DND-41 (cell line): ENCODE measurements at regions not wholly inside any gene's neighbourhood (a gene's known extent, or its start where the extent isn't known, plus 50 kb on each side); places are given as distances from the start of the nearest gene placed in this dataset.
A peak's percentile ranks its signal among the peaks of the same experiment; 100 is the strongest.

Experiments used
- ATAC-seq: fragments of 200-7000 bp; cut with Tn5 transposase; 3 replicates; pipeline ENCODE4 v1.9.1; 2021; ENCODE audit warnings: low read depth; ENCODE audit not compliant: insufficient read depth
- DNase-seq: peaks from one replicate; pipeline ENCODE4 v3.0.0-alpha.2; 2020
- H2AFZ ChIP-seq: 2 replicates; pipeline ENCODE4 v1.6.0; 2012; ENCODE audit warnings: low read depth, low read length
- H3K27ac ChIP-seq: 2 replicates; pipeline ENCODE4 v1.5.1; 2012; ENCODE audit warnings: low read length, inconsistent platforms
- H3K27me3 ChIP-seq: fragments of 200-600 bp; sonication (generic); 2 replicates; pipeline ENCODE4 v1.6.0; 2012; ENCODE audit warnings: low read length, mild to moderate bottlenecking, inconsistent platforms; ENCODE audit not compliant: insufficient read depth, poor library complexity
- H3K36me3 ChIP-seq: 2 replicates; pipeline ENCODE4 v1.5.1; 2012; ENCODE audit warnings: low read length, inconsistent platforms; ENCODE audit not compliant: insufficient read depth
- H3K4me1 ChIP-seq: 2 replicates; pipeline ENCODE4 v1.5.1; 2012; ENCODE audit warnings: mild to moderate bottlenecking, low read length; ENCODE audit not compliant: insufficient read depth
- H3K4me2 ChIP-seq: 2 replicates; pipeline ENCODE4 v1.6.0; 2012; ENCODE audit warnings: mild to moderate bottlenecking, moderate library complexity, low read length, inconsistent platforms; ENCODE audit not compliant: insufficient read depth
- H3K4me3 ChIP-seq, 2 experiments: fragments of 200-600 bp in 1 of 2; shearing (Covaris generic) in 1 of 2; 2 replicates each; pipeline ENCODE4 v1.5.1; 2012 to 2016; ENCODE audit warnings: inconsistent platforms in 2 of 2, low read length in 2 of 2, mild to moderate bottlenecking in 2 of 2, low read depth in 1 of 2, moderate library complexity in 1 of 2
- H3K79me2 ChIP-seq: 2 replicates; pipeline ENCODE4 v1.6.0; 2012; ENCODE audit warnings: low read length, inconsistent platforms; ENCODE audit not compliant: insufficient read depth
- H3K9ac ChIP-seq: 2 replicates; pipeline ENCODE4 v1.6.0; 2012; ENCODE audit warnings: low read depth, mild to moderate bottlenecking, inconsistent platforms, low read length, moderate library complexity
- H3K9me3 ChIP-seq: 2 replicates; pipeline ENCODE4 v1.5.1; 2012; ENCODE audit warnings: low read length, moderate library complexity, mild to moderate bottlenecking, inconsistent platforms; ENCODE audit not compliant: insufficient read depth, severe bottlenecking
- H4K20me1 ChIP-seq: 2 replicates; pipeline ENCODE4 v1.6.0; 2012; ENCODE audit warnings: low read length; ENCODE audit not compliant: insufficient read depth
- EZH2 ChIP-seq: IDR thresholded peaks from 3 replicates; pipeline ENCODE4 v1.6.1; 2012; ENCODE audit warnings: borderline replicate concordance, low read depth, mild to moderate bottlenecking, moderate library complexity, low read length, inconsistent platforms; ENCODE audit not compliant: severe bottlenecking
- TF ChIP-seq, protein P1 (sequence below): IDR thresholded peaks from 2 replicates; pipeline ENCODE4 v1.5.1; 2012; ENCODE audit warnings: borderline replicate concordance, low read length, moderate library complexity, mild to moderate bottlenecking; ENCODE audit not compliant: poor library complexity, severe bottlenecking; ENCODE audit errors: extremely low read depth

DNA sequence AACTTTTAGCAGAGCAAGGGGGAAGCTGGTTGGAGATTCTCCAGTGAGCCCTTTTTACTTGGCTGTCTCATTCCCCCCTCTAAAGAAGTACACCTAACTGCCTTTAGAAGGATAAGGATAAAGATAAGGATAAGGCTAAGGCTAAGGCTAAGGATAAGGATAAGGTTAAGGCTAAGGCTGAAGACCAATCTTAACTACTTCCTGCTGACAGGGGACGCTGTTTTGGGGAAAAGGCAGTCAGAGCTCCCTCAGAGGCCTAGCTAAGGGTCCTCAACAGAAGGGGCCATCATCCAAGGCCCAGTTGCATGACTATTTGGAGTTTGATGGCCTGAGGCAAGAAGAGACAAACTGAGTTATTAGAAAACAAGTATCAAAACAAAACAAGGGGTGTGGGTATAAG is 94.3 kb upstream of the ARPP21 start:
- ATAC-seq (no peak), DNase-seq (no peak)
- Histone ChIP-seq H4K20me1 (no peaks in the 10 kb centered on the region), H3K79me2 (no peaks in the 10 kb centered on the region), H3K4me2 (no peak overlapping the region), H2AFZ (no peak overlapping the region), H3K4me3 (no peak overlapping the region), H3K27me3 (no peaks in the 10 kb centered on the region), H3K4me1 (no peaks in the 10 kb centered on the region), H3K9ac (no peak overlapping the region), H3K9me3 (no peaks in the 10 kb centered on the region), H3K27ac (no peak overlapping the region), H3K36me3 (no peaks in the 10 kb centered on the region)
- no peak for TF ChIP-seq EZH2
- TF ChIP-seq, protein P1, sequence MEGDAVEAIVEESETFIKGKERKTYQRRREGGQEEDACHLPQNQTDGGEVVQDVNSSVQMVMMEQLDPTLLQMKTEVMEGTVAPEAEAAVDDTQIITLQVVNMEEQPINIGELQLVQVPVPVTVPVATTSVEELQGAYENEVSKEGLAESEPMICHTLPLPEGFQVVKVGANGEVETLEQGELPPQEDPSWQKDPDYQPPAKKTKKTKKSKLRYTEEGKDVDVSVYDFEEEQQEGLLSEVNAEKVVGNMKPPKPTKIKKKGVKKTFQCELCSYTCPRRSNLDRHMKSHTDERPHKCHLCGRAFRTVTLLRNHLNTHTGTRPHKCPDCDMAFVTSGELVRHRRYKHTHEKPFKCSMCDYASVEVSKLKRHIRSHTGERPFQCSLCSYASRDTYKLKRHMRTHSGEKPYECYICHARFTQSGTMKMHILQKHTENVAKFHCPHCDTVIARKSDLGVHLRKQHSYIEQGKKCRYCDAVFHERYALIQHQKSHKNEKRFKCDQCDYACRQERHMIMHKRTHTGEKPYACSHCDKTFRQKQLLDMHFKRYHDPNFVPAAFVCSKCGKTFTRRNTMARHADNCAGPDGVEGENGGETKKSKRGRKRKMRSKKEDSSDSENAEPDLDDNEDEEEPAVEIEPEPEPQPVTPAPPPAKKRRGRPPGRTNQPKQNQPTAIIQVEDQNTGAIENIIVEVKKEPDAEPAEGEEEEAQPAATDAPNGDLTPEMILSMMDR, result no peak

DNA sequence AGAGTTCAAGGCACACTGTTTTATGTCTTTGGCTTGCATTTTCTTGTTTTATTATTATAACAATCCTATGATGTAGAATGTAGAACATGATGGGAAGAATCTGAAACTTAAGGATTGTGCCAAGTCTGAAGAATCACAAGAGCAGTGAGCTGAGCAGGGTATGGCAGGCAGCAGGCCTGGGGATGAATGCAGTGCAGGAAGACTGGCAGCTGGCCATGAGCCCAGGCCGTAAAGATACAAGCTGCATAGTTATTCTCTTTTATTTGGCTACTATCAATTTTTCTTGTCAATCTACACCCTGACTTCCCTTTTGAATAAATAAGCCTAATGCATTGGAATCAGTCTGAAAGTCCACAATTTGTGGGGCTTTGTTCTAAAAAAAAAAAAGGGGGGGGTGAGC is 89.6 kb upstream of the ARPP21 start:
- H3K9ac ChIP-seq, result no peak overlapping the region
- no peaks in the 10 kb centered on the region for H3K36me3 ChIP-seq
- H3K4me2 ChIP-seq, result no peak overlapping the region
- no peaks in the 10 kb centered on the region for H3K9me3 ChIP-seq
- no peak overlapping the region for H3K4me3 ChIP-seq
- H4K20me1 ChIP-seq, result no peaks in the 10 kb centered on the region
- no peak for DNase-seq
- ATAC-seq, result no peak
- TF ChIP-seq EZH2, result no peak
- TF ChIP-seq, protein P1, result no peak
- H3K27ac ChIP-seq, result no peak overlapping the region
- no peak overlapping the region for H2AFZ ChIP-seq
- H3K79me2 ChIP-seq, result no peaks in the 10 kb centered on the region
- no peaks in the 10 kb centered on the region for H3K4me1 ChIP-seq
- H3K27me3 ChIP-seq, result no peaks in the 10 kb centered on the region

DNA sequence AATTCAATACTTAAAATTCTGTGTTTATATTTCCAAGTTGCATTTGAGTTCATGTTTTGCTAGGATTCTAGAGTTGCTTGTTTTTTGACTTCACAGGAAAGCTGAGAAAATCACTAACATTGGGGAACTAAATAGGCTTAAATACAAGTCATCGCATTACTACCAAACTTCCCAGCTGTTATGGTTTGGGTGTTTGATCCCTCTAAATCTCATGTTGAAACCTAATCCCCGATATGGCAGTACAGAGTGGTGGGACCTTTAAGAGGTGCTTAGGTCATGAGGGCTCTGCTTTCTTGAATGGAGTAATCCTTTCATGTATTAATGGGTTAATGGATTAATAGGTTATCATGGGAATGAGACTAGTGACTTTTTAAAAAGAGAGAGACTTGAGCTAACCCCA is 77.2 kb upstream of the ARPP21 start:
- Histone ChIP-seq H2AFZ (0 out of 2 replicates have a peak overlapping the region, but pooled peaks have one; percentile 50), H3K4me1 (peaks cover 12% of the 10 kb centered on the region), H3K9me3 (peaks cover 12% of the 10 kb centered on the region), H3K79me2 (no peaks in the 10 kb centered on the region), H3K27me3 (no peaks in the 10 kb centered on the region), H3K4me3 (no peak overlapping the region), H3K27ac (no peak overlapping the region), H3K4me2 (peak overlapping the region; percentile 11; the same call in 1 of the 2 replicates), H3K9ac (no peak overlapping the region), H3K36me3 (no peaks in the 10 kb centered on the region), H4K20me1 (no peaks in the 10 kb centered on the region)
- no peak for DNase-seq
- ATAC-seq, result peak; percentile 37; the same call in 2 of the 3 replicates
- TF ChIP-seq, protein P1, result no peak
- TF ChIP-seq EZH2, result no peak

DNA sequence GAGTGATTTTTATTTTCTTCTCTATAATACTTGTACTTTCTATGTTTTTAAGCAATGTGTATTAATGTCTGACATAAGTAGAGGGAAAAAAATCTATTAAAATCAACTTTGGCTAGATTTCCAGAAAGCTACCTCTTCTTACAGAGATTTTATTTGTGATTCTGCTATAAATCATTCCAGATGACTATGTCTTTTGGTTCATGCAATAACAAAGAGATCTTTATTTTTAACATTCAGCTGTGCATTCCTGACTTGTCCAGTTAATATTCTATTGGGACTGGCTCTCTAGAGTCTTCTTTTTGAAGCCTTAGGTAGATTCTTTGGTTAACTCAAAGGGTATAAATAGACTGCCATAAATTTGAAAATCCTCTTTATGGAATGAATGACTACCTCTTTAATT is 74.3 kb upstream of the ARPP21 start:
- TF ChIP-seq EZH2, result no peak
- TF ChIP-seq, protein P1, result no peak
- Histone ChIP-seq H3K79me2 (no peaks in the 10 kb centered on the region), H3K4me2 (no peak overlapping the region), H3K9ac (no peak overlapping the region), H3K4me3 (no peak overlapping the region), H3K27me3 (no peaks in the 10 kb centered on the region), H3K27ac (no peak overlapping the region), H3K9me3 (no peaks in the 10 kb centered on the region), H3K4me1 (peaks cover 12% of the 10 kb centered on the region), H2AFZ (no peak overlapping the region), H3K36me3 (no peaks in the 10 kb centered on the region), H4K20me1 (no peaks in the 10 kb centered on the region)
- no peak for ATAC-seq
- DNase-seq, result no peak
